ENCODE measurements at regions not wholly inside any gene's neighbourhood (a gene's known extent, or its start where the extent isn't known, plus 50 kb on each side); places are given as distances from the start of the nearest gene placed in this dataset.
"Not testable (repeated sequence)": the region's sequence is repeated elsewhere in the genome, so short reads cannot be mapped to it uniquely, and the experiment has no call there.

DNA sequence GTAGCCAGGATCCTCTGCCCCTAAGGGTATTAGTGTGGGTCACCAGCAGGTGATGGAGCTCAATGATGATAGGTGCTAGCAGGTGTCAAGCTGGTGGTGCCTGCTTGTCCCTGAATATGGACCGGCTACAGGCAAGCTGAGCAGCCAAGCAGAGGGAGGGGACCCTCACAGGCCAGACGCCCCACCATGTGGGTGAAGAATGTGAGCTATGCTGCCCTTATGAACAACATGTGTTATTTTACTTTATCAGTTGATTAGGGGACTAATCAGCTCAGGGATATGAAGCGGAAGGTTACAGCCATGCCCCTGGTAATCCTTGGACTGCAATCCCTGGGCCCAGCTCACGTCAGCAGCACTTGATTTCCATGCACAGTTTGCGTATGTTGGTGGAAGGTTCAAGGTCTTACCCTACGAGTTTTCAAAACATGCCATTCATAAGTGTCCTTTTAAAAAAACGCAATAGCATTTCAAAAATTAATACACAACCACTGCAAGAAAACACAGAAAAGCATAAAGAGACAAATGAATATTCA lies 106.0 kb downstream of the CDC7 start:
- no peak for DNase-seq

- not testable (repeated sequence) for DNase-seq
Measured at GRCh38 chr1:91607686-91608085, 107.0 kb downstream of the CDC7 start.

GRCh38 chr1:91608876-91609275 lies 108.2 kb downstream of the CDC7 start:
- no peak for DNase-seq

- DNase-seq = no peak
Measured at GRCh38 chr1:91609551-91609950, 108.9 kb downstream of the CDC7 start.

GRCh38 chr1:91610102-91610501 lies 109.5 kb downstream of the CDC7 start:
- DNase-seq = no peak

DNA sequence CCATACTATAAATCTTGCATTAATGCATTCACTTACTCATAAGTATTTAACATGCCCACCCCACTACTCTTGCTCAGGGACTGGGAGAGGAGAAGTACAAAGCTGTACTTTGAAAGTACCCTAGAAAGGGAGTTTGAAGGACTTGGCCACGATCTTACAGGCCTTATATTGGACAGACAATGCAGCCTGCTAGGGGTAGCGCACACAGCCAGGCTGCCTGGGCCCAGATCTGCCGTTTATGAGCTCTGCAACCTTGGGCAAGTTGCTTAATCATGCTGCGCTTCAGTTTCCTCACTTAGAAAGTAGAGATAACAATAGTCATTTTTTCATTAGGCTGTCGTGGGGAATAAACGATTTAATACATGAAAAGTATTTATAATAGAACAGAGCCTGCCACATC lies 110.1 kb downstream of the CDC7 start:
- no peak for DNase-seq

- no peak for DNase-seq
Measured at GRCh38 chr1:91611483-91611917, 110.8 kb downstream of the CDC7 start.

DNA sequence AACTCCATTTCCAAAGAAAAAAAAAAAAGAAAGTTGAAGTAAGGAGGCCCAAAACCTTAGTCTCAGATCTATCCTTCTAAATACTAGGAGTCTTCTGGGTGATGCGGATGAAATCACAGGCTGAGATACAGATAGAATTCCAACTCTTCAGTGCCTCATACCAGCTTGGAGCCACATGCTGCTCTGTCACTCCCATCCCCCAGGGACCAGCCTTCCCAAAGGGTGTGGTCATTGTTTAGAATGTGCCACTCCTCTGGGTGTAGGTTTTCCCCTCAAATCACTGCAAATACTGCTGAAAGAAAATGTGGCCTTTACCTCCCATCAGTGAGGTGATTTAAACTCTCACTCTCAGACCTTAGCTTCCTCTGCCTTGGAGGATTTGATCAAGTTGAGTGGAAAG lies 112.9 kb downstream of the CDC7 start:
- DNase-seq = no peak

- DNase-seq = no peak
Measured at GRCh38 chr1:91616712-91617111, 116.1 kb downstream of the CDC7 start.

DNA sequence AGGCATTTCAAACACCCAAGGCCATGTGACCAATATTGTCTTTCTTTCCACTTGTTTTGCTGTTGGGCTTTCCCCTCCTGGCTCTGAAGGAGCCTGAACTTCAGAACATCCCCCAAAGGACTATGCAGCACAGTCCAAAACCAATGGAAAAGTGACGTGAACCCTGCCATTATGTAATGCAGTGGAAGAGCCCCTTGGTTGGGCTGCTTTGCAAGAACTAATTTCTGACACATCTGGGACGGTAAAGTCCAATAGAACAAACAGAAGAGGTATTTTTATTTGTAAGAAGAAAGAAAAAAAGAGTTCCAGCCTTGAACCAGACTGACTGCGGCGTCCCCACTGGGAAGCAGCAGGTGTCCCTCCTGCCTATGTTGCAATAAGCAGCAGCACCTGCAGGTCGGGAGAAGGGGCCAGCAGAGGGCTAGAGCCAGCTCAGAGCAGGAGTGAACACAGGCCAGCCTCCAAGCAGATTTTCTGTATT lies 116.7 kb downstream of the CDC7 start:
- no peak for DNase-seq

GRCh38 chr1:91619881-91620280 lies 119.2 kb downstream of the CDC7 start:
- no peak for DNase-seq

GRCh38 chr1:91621360-91621759 lies 120.7 kb downstream of the CDC7 start:
- no peak for DNase-seq

GRCh38 chr1:91621907-91622306 lies 121.3 kb downstream of the CDC7 start:
- no peak for DNase-seq

GRCh38 chr1:91622616-91623015 lies 122.0 kb downstream of the CDC7 start:
- no peak for DNase-seq

- no peak for DNase-seq
Measured at GRCh38 chr1:91623020-91623419, 122.4 kb downstream of the CDC7 start.

- DNase-seq = no peak
Measured at GRCh38 chr1:91624331-91624730, 123.7 kb downstream of the CDC7 start.
